NB4 (cell line): ENCODE measurements at regions not wholly inside any gene's neighbourhood (a gene's known extent, or its start where the extent isn't known, plus 50 kb on each side); places are given as distances from the start of the nearest gene placed in this dataset.

ENCODE experiments used
- DNase-seq: peaks from one replicate; pipeline ENCODE4 v3.0.0; 2010; ENCODE audit warnings: low read depth
- H3K4me3 ChIP-seq: one replicate; pipeline ENCODE4 v1.5.1; 2011; ENCODE audit warnings: mild to moderate bottlenecking, low read depth, low read length, moderate library complexity
- MYC ChIP-seq: IDR thresholded peaks from 2 replicates; pipeline ENCODE4 v1.6.1; 2011; ENCODE audit warnings: low read depth, low read length
- POLR2A ChIP-seq: IDR thresholded peaks from 2 replicates; pipeline ENCODE4 v1.6.1; 2011; ENCODE audit warnings: mild to moderate bottlenecking; ENCODE audit not compliant: insufficient read length; ENCODE audit errors: extremely low read depth
- TF ChIP-seq, protein P1 (sequence below): IDR thresholded peaks from 2 replicates; pipeline ENCODE4 v1.6.1; 2011; ENCODE audit warnings: low read depth, low read length
- TF ChIP-seq, protein P2 (sequence below): IDR thresholded peaks from one replicate; pipeline ENCODE4 v1.5.1; 2012; ENCODE audit warnings: low read depth, low read length

DNA sequence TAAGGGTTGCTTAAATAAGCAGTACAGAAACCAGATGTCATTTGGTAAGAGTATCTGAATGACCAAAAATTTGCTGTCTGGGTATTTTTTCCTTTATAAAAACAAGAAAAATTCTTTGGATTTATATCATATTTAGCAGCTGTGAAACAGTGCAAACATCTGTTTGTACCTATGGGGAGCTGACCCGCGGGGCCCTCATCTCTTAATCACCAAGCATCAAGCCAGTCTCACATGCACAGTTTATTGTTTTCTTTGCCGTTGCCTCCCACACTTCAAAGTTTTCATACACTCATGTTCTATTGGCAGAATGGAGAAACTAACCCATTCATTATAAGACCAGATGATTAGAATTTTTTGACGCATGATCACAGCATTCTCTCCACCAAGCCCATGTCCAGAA is 142.2 kb downstream of the BMP4 start:
- TF ChIP-seq POLR2A: no peak
- TF ChIP-seq MYC: no peak
- TF ChIP-seq, protein P1, sequence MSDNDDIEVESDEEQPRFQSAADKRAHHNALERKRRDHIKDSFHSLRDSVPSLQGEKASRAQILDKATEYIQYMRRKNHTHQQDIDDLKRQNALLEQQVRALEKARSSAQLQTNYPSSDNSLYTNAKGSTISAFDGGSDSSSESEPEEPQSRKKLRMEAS: no peak
- TF ChIP-seq, protein P2, sequence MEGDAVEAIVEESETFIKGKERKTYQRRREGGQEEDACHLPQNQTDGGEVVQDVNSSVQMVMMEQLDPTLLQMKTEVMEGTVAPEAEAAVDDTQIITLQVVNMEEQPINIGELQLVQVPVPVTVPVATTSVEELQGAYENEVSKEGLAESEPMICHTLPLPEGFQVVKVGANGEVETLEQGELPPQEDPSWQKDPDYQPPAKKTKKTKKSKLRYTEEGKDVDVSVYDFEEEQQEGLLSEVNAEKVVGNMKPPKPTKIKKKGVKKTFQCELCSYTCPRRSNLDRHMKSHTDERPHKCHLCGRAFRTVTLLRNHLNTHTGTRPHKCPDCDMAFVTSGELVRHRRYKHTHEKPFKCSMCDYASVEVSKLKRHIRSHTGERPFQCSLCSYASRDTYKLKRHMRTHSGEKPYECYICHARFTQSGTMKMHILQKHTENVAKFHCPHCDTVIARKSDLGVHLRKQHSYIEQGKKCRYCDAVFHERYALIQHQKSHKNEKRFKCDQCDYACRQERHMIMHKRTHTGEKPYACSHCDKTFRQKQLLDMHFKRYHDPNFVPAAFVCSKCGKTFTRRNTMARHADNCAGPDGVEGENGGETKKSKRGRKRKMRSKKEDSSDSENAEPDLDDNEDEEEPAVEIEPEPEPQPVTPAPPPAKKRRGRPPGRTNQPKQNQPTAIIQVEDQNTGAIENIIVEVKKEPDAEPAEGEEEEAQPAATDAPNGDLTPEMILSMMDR: no peak
- no peak for DNase-seq
- H3K4me3 ChIP-seq: no peak overlapping the region

DNA sequence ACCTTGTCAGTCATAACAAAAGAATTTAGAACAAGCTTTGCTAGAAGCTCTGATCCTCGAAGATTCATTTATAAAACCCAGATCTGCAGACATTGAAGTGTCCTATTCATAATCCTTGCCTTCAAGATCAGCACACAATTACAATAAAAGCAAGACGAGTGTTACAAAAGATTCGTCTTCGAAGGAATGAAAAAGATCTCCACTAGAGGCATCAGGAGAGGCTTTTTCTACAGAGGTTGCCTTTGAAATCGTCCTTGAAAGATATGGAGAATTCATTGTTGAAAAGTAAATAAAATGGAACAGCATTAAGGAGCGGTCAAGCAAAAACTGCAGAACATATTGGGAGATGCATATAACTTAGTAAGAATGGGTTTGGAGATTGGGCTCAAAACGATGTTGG is 146.4 kb downstream of the BMP4 start:
- TF ChIP-seq, protein P1: no peak
- TF ChIP-seq POLR2A: no peak
- no peak for TF ChIP-seq MYC
- TF ChIP-seq, protein P2: no peak
- no peak overlapping the region for H3K4me3 ChIP-seq
- no peak for DNase-seq

DNA sequence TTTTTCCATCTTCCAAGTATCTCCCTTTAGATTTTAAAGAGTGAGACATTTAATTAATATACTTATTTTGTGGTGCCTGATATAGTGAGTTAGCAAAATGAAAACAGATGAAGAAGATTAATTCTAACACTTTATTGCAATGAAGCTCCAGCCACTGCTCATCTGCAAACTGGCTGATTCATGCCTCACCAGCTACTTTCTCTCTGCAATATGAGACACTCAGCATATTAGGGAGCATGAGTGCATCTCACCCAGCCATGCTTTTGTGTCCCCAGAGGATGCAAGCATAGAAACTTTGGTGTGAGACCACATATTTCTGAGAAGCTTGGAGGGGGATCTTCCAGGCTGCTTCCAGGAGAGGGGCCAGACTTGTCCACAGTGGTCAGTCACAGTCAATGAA is 148.6 kb downstream of the BMP4 start:
- H3K4me3 ChIP-seq: no peak overlapping the region
- no peak for TF ChIP-seq POLR2A
- no peak for TF ChIP-seq MYC
- TF ChIP-seq, protein P1: no peak
- TF ChIP-seq, protein P2: no peak
- no peak for DNase-seq

DNA sequence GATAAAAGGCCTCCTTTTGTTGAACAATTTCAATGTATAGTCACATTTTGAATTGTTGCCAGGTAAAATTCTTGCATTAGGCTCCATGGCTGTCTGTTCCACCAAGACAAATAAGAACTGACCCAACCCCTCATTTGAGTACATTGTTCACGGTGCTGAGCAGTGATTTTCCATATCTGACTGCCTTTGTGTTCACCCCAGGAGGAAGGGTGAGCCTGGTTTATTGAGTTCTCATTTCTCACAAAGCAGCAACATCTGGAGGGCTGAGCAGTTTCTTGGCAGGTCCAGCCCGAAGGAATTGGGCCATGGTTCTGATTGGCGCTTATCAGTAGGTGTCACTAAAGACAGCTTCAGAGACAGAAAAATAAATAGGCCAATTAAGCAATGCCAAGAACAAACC is 149.1 kb downstream of the BMP4 start:
- TF ChIP-seq, protein P2: no peak
- TF ChIP-seq, protein P1: no peak
- no peak for TF ChIP-seq MYC
- no peak for TF ChIP-seq POLR2A
- DNase-seq: no peak
- no peak overlapping the region for H3K4me3 ChIP-seq

DNA sequence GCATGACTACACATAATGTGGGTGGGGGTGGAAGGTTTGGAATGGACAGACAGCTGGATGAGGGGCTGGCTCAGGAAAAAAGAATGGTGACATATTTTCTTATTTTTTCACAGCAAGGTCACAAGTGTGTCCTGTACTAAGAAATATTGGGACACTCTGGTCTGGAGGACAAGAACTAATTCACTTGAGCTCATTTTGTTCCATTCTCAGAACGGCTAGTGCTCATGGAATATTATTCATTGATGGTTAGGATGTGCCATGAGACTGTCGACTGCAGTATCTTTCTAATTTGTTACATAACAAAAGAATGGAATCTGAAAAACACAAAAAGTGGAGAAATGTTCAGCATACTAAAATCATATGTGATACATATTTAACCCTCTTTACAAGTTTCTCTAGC is 149.5 kb downstream of the BMP4 start:
- TF ChIP-seq POLR2A: no peak
- TF ChIP-seq, protein P1: no peak
- TF ChIP-seq, protein P2: no peak
- TF ChIP-seq MYC: no peak
- H3K4me3 ChIP-seq: no peak overlapping the region
- DNase-seq: no peak

DNA sequence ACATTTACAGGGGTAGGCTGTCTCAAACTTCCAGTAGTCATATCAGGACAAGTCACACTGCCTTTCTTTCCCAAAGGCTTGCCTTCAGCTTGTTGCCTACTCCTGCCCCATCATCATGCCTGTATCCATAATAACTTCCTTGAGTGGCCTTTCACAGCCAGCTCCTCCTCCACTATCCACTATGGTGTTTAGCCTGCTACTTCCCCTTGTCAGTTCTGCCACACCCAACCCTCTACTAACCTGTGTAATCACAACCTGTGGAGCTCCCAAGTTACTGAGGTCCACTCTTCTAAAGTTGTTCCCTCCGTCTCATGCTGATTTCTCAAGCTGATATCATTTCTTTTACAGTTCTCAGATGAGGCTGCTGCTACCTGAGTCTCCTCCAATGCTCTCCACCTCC is 159.9 kb downstream of the BMP4 start:
- DNase-seq: no peak
- H3K4me3 ChIP-seq: no peak overlapping the region
- TF ChIP-seq, protein P1: no peak
- TF ChIP-seq, protein P2: no peak
- TF ChIP-seq POLR2A (no peak), MYC (no peak)
